IMR-90 (cell line): ENCODE measurements at regions not wholly inside any gene's neighbourhood (a gene's known extent, or its start where the extent isn't known, plus 50 kb on each side); places are given as distances from the start of the nearest gene placed in this dataset.

ENCODE experiments used
- ATAC-seq: fragments of 200-7000 bp; cut with Tn5 transposase; 2 replicates; pipeline ENCODE4 v1.9.1; 2020; ENCODE audit warnings: low read depth, mild to moderate bottlenecking, moderate library complexity
- BruUV-seq: library from RNA; stranded (reverse); fragments of 400-500 nt; replicated peaks from 2 replicates; lab custom pipeline; 2021; lab: Mats Ljungman, UMichigan
- CTCF ChIA-PET: fragments of 300-600 bp; formaldehyde crosslinking; extraction: SDS; loops from one replicate; lab custom pipeline; 2021; ENCODE audit warnings: antibody characterized with exemption; lab: Yijun Ruan, JAX
- POLR2A ChIA-PET: fragments of 300-600 bp; sonication (Branson Sonifier 250); formaldehyde crosslinking; loops from one replicate; lab custom pipeline; 2022; ENCODE audit warnings: antibody characterized with exemption; ENCODE audit not compliant: unreplicated experiment; lab: Charles Lee
- DNase-seq: peaks from one replicate; pipeline ENCODE4 v3.0.0; 2013
- H2AFZ ChIP-seq: replicated peaks from 2 replicates; pipeline ENCODE3; 2013; ENCODE audit warnings: low read length, mild to moderate bottlenecking; ENCODE audit not compliant: poor library complexity
- H2AK5ac ChIP-seq: 2 replicates; pipeline ENCODE4 v1.6.1; 2013; ENCODE audit warnings: low read depth, low read length, inconsistent platforms
- H2AK9ac ChIP-seq: replicated peaks from 2 replicates; pipeline ENCODE3; 2013; ENCODE audit warnings: mild to moderate bottlenecking, low read depth, low read length, moderate library complexity; ENCODE audit not compliant: poor library complexity
- H2BK120ac ChIP-seq: 2 replicates; pipeline ENCODE4 v1.6.1; 2013; ENCODE audit warnings: low read depth, low read length, inconsistent platforms
- H2BK15ac ChIP-seq: 3 replicates; pipeline ENCODE4 v1.6.1; 2013; ENCODE audit warnings: low read depth, low read length, inconsistent platforms
- H2BK20ac ChIP-seq: 2 replicates; pipeline ENCODE4 v1.6.1; 2013; ENCODE audit warnings: low read depth, mild to moderate bottlenecking, inconsistent platforms, low read length, moderate library complexity
- H2BK5ac ChIP-seq: 2 replicates; pipeline ENCODE4 v1.6.1; 2013; ENCODE audit warnings: mild to moderate bottlenecking, low read depth, low read length, inconsistent platforms; ENCODE audit not compliant: poor library complexity, severe bottlenecking
- H3K14ac ChIP-seq: replicated peaks from 2 replicates; pipeline ENCODE4 v1.6.1; 2013; ENCODE audit warnings: low read depth, low read length, inconsistent platforms
- H3K18ac ChIP-seq: 2 replicates; pipeline ENCODE4 v1.6.1; 2013; ENCODE audit warnings: low read depth, low read length, control low read depth
- H3K23ac ChIP-seq: 2 replicates; pipeline ENCODE4 v1.6.1; 2013; ENCODE audit warnings: low read depth, low read length, inconsistent platforms
- H3K27ac ChIP-seq: 2 replicates; pipeline ENCODE4 v1.5.1; 2013; ENCODE audit warnings: mild to moderate bottlenecking, control low read depth, low read length; ENCODE audit not compliant: insufficient read depth
- H3K27me3 ChIP-seq: 2 replicates; pipeline ENCODE4 v1.6.1; 2013; ENCODE audit warnings: low read length; ENCODE audit not compliant: control insufficient read depth, insufficient read depth
- H3K36me3 ChIP-seq: 2 replicates; pipeline ENCODE4 v1.6.1; 2013; ENCODE audit warnings: low read length, mixed read lengths; ENCODE audit not compliant: control insufficient read depth, insufficient read depth
- H3K4ac ChIP-seq: 2 replicates; pipeline ENCODE4 v1.6.1; 2013; ENCODE audit warnings: low read depth, low read length, inconsistent platforms
- H3K4me1 ChIP-seq: 2 replicates; pipeline ENCODE4 v1.6.1; 2013; ENCODE audit warnings: low read length, mixed read lengths; ENCODE audit not compliant: control insufficient read depth, insufficient read depth
- H3K4me2 ChIP-seq: 2 replicates; pipeline ENCODE4 v1.6.1; 2013; ENCODE audit warnings: low read depth, mild to moderate bottlenecking, control low read depth, low read length, moderate library complexity
- H3K4me3 ChIP-seq: 2 replicates; pipeline ENCODE4 v1.5.1; 2013; ENCODE audit warnings: low read depth, mild to moderate bottlenecking, control low read depth, low read length, moderate library complexity; ENCODE audit not compliant: insufficient read depth
- H3K56ac ChIP-seq: 2 replicates; pipeline ENCODE4 v1.6.1; 2013; ENCODE audit warnings: low read length, inconsistent platforms; ENCODE audit not compliant: insufficient read depth; ENCODE audit errors: extremely low read depth
- H3K79me1 ChIP-seq, 2 experiments: 2 replicates each; pipeline ENCODE4 v1.6.1; 2013; ENCODE audit warnings: low read length in 2 of 2, inconsistent platforms in 1 of 2, low read depth in 1 of 2
- H3K9ac ChIP-seq: 2 replicates; pipeline ENCODE4 v1.6.1; 2013; ENCODE audit warnings: low read depth, low read length, control low read depth
- H3K9me1 ChIP-seq: 2 replicates; pipeline ENCODE4 v1.6.1; 2013; ENCODE audit warnings: low read length, inconsistent platforms; ENCODE audit not compliant: insufficient read depth
- H3K9me3 ChIP-seq: 2 replicates; pipeline ENCODE4 v1.6.1; 2013; ENCODE audit warnings: low read length; ENCODE audit not compliant: control insufficient read depth, insufficient read depth
- H4K20me1 ChIP-seq: 2 replicates; pipeline ENCODE4 v1.6.1; 2013; ENCODE audit warnings: low read length, inconsistent platforms; ENCODE audit not compliant: insufficient read depth
- H4K5ac ChIP-seq: 2 replicates; pipeline ENCODE4 v1.6.1; 2013; ENCODE audit warnings: mild to moderate bottlenecking, low read depth, low read length, control low read depth
- H4K8ac ChIP-seq, 2 experiments: 2 replicates each; pipeline ENCODE4 v1.6.1; 2013; ENCODE audit warnings: low read depth in 2 of 2, low read length in 2 of 2, control low read depth in 1 of 2, inconsistent platforms in 1 of 2
- H4K91ac ChIP-seq: 2 replicates; pipeline ENCODE4 v1.6.1; 2013; ENCODE audit warnings: low read depth, low read length, inconsistent platforms; ENCODE audit not compliant: insufficient read depth
- BHLHE40 ChIP-seq: fragments of 150-350 bp; IDR thresholded peaks from 2 replicates; pipeline ENCODE4 v1.6.1; 2016; ENCODE audit warnings: mild to moderate bottlenecking, low read depth, low read length
- CEBPB ChIP-seq: IDR thresholded peaks from 2 replicates; pipeline ENCODE4 v1.6.1; 2012; ENCODE audit warnings: low read depth, low read length, improper control_type of control experiment
- CHD1 ChIP-seq: IDR thresholded peaks from 2 replicates; pipeline ENCODE4 v1.6.1; 2012; ENCODE audit warnings: low read depth, low read length, improper control_type of control experiment
- CTCF ChIP-seq: conservative IDR thresholded peaks from 2 replicates; pipeline ENCODE4 v1.5.1; 2012; ENCODE audit warnings: mild to moderate bottlenecking, low read depth, low read length, improper control_type of control experiment
- ELK1 ChIP-seq: fragments of 150-350 bp; IDR thresholded peaks from 2 replicates; pipeline ENCODE4 v1.6.1; 2016; ENCODE audit warnings: low read depth, mild to moderate bottlenecking, low read length, moderate library complexity, borderline replicate concordance
- MAFK ChIP-seq: IDR thresholded peaks from 2 replicates; pipeline ENCODE4 v1.6.1; 2012; ENCODE audit warnings: low read depth, low read length, improper control_type of control experiment
- MAZ ChIP-seq: IDR thresholded peaks from 2 replicates; pipeline ENCODE4 v1.6.1; 2012; ENCODE audit warnings: low read depth, mild to moderate bottlenecking, low read length, improper control_type of control experiment, moderate library complexity, borderline replicate concordance
- MXI1 ChIP-seq: IDR thresholded peaks from 2 replicates; pipeline ENCODE4 v1.6.1; 2012; ENCODE audit warnings: low read depth, mild to moderate bottlenecking, low read length, moderate library complexity, borderline replicate concordance
- NFE2L2 ChIP-seq: fragments of 150-350 bp; IDR thresholded peaks from 2 replicates; pipeline ENCODE4 v1.6.1; 2016; ENCODE audit warnings: low read depth, mild to moderate bottlenecking, low read length
- POLR2A ChIP-seq: IDR thresholded peaks from 2 replicates; pipeline ENCODE4 v1.6.1; 2012; ENCODE audit warnings: mild to moderate bottlenecking, low read depth, low read length
- RFX5 ChIP-seq: IDR thresholded peaks from 2 replicates; pipeline ENCODE4 v1.8.0; 2012; ENCODE audit warnings: low read depth, mild to moderate bottlenecking, low read length, moderate library complexity
- SMC3 ChIP-seq: fragments of 150-350 bp; IDR thresholded peaks from 2 replicates; pipeline ENCODE4 v1.6.1; 2016; ENCODE audit warnings: low read depth, mild to moderate bottlenecking, antibody characterized with exemption, low read length, moderate library complexity
- USF2 ChIP-seq: fragments of 150-350 bp; IDR thresholded peaks from 2 replicates; pipeline ENCODE4 v1.6.1; 2017; ENCODE audit warnings: mild to moderate bottlenecking, antibody characterized with exemption, low read length, low read depth
- WGBS, 2 experiments: methylation state at CpG; one replicate each; pipeline versions ENCODE4 v1.1.5 to v1.1.7; 2013; ENCODE audit warnings: missing lambda C conversion rate in 2 of 2; ENCODE audit not compliant: insufficient read length in 1 of 2; ENCODE audit errors: extremely low coverage in 2 of 2; 5-methylcytosine and 5-hydroxymethylcytosine counted together
- dilution Hi-C: fragments of 300-500 bp; cut with HindIII; formaldehyde crosslinking; loops from one replicate; pipeline ENCODE4 v1.14.3; 2018; ENCODE audit warnings: low sequenced_read_pairs; ENCODE audit not compliant: unreplicated experiment
- in situ Hi-C: fragments of 300-500 bp; cut with MboI; formaldehyde crosslinking; loops from 3 replicates; pipeline ENCODE4 v1.14.3; 2019; ENCODE audit warnings: low sequenced_read_pairs, inconsistent platforms, mixed read lengths
- intact Hi-C: fragments of 100-400 bp; cut with micrococcal nuclease; formaldehyde crosslinking; loops from 2 replicates; pipeline ENCODE4 v1.10.0; 2022

GRCh38 chr14:106294324-106294723, 767.9 kb downstream of the TMEM121 start:
- Histone ChIP-seq H3K14ac (no peak overlapping the region), H2BK5ac (no peak overlapping the region), H3K4me1 (no peaks in the 10 kb centered on the region), H2BK15ac (no peak overlapping the region), H3K36me3 (no peaks in the 10 kb centered on the region), H4K91ac (no peak overlapping the region), H3K4me2 (no peak overlapping the region), H3K79me1 (no peaks in the 10 kb centered on the region), H2BK20ac (no peak overlapping the region), H2AK9ac (no peak overlapping the region), H2AK5ac (no peak overlapping the region), H4K5ac (no peak overlapping the region), H2AFZ (no peak overlapping the region), H4K20me1 (no peaks in the 10 kb centered on the region), H3K18ac (no peak overlapping the region), H3K4ac (no peak overlapping the region), H3K9ac (no peak overlapping the region), H3K23ac (no peak overlapping the region), H3K9me1 (no peaks in the 10 kb centered on the region), H3K4me3 (no peak overlapping the region), H4K8ac (no peak overlapping the region), H3K56ac (no peak overlapping the region), H3K9me3 (peaks cover 11% of the 10 kb centered on the region; the same call in 1 of the 2 replicates), H3K27me3 (no peaks in the 10 kb centered on the region), H2BK120ac (no peak overlapping the region), H3K27ac (no peak overlapping the region)
- ATAC-seq: no peak
- dilution Hi-C loops (no loop called here), intact Hi-C loops (no loop called here), in situ Hi-C loops (no loop called here)
- POLR2A ChIA-PET: no interaction called here
- CTCF ChIA-PET: no interaction called here
- 0% methylated on average over 1 of the region's 1 CpG; no CpG with 5 or more reads in 1 of the 2 experiments for WGBS, 2 experiments
- no TSS peak for BruUV-seq
- no peak for TF ChIP-seq ELK1
- no peak for TF ChIP-seq MAZ
- no peak for TF ChIP-seq MXI1
- no peak for TF ChIP-seq NFE2L2
- no peak for TF ChIP-seq USF2
- no peak for TF ChIP-seq POLR2A
- TF ChIP-seq MAFK: no peak
- no peak for TF ChIP-seq BHLHE40
- TF ChIP-seq CEBPB: no peak
- TF ChIP-seq CHD1: no peak
- TF ChIP-seq SMC3: no peak
- no peak for TF ChIP-seq RFX5
- no peak for TF ChIP-seq CTCF
- no peak for DNase-seq
